ENCODE measurements at regions not wholly inside any gene's neighbourhood (a gene's known extent, or its start where the extent isn't known, plus 50 kb on each side); places are given as distances from the start of the nearest gene placed in this dataset.

- Histone ChIP-seq H3K4me3 (ENCODE audit: low read length) (no peak overlapping the region), H3K27me3 (replicated peaks; ENCODE audit: insufficient read depth, low read length) (no peaks in the 10 kb centered on the region), H2AFZ (ENCODE audit: low read length) (no peak overlapping the region), H3K9me2 (replicated peaks; ENCODE audit: insufficient read depth, low read length) (no peaks in the 10 kb centered on the region), H3K79me2 (ENCODE audit: low read length) (no peaks in the 10 kb centered on the region), H3K9ac (ENCODE audit: low read length) (no peak overlapping the region), H3F3A (ENCODE audit: insufficient read depth, low read length) (no peaks in the 10 kb centered on the region), H3K9me3 (replicated peaks; ENCODE audit: insufficient read depth, low read length) (no peaks in the 10 kb centered on the region), H3K4me1 (ENCODE audit: low read length) (no peaks in the 10 kb centered on the region), H4K20me1 (ENCODE audit: insufficient read depth, low read length) (no peaks in the 10 kb centered on the region), H3K27ac (ENCODE audit: low read length) (no peak overlapping the region), H3K36me3 (replicated peaks; ENCODE audit: insufficient read depth, low read length) (no peaks in the 10 kb centered on the region), H3K4me2 (ENCODE audit: low read depth, low read length) (no peak overlapping the region)
- DNase-seq, result no peak
- TF ChIP-seq CTCF (IDR thresholded peaks at IDR 0.05; ENCODE audit: low read length) (no peak), EZH2phosphoT487 (IDR thresholded peaks at IDR 0.05; ENCODE audit: low read length) (no peak), EZH2 (optimal IDR thresholded peaks at IDR 0.05; ENCODE audit: low read depth, low read length) (no peak)
Observed at GRCh38 chr2:128442053-128442751, 123.5 kb upstream of the HS6ST1 start.

DNA sequence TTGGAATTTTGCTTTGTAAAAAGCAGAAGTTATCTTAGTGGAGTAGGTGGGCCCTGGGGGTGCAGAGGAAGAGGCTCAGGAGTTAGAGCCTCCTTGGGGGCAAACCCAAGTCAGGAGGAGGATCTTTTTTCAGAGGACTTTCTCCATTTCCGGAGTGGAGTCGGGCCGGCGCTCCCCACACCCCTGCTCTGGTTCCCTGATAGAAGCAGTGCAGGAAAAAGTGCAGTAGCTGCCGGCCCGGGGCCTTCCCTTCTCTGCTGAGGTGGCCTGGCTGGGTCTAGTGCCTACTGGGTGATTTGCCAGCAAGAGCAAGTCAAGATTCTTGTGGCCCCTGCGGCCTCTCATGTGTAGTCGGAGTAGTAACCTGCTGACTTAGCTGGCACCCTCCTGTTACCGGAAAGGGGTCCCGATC lies 124.2 kb upstream of the HS6ST1 start:
- no peaks in the 10 kb centered on the region for H3K4me1 ChIP-seq (ENCODE audit: low read length)
- no peaks in the 10 kb centered on the region for H3K79me2 ChIP-seq (ENCODE audit: low read length)
- H3K27ac ChIP-seq (ENCODE audit: low read length), result no peak overlapping the region
- H3K36me3 ChIP-seq (replicated peaks; ENCODE audit: insufficient read depth, low read length), result no peaks in the 10 kb centered on the region
- no peaks in the 10 kb centered on the region for H3K9me2 ChIP-seq (replicated peaks; ENCODE audit: insufficient read depth, low read length)
- H2AFZ ChIP-seq (ENCODE audit: low read length), result no peak overlapping the region
- no peaks in the 10 kb centered on the region for H3K27me3 ChIP-seq (replicated peaks; ENCODE audit: insufficient read depth, low read length)
- no peak for DNase-seq
- no peaks in the 10 kb centered on the region for H3F3A ChIP-seq (ENCODE audit: insufficient read depth, low read length)
- H3K4me3 ChIP-seq (ENCODE audit: low read length), result no peak overlapping the region
- H3K9me3 ChIP-seq (replicated peaks; ENCODE audit: insufficient read depth, low read length), result no peaks in the 10 kb centered on the region
- TF ChIP-seq CTCF (IDR thresholded peaks at IDR 0.05; ENCODE audit: low read length) (no peak), EZH2 (optimal IDR thresholded peaks at IDR 0.05; ENCODE audit: low read depth, low read length) (no peak), EZH2phosphoT487 (IDR thresholded peaks at IDR 0.05; ENCODE audit: low read length) (no peak)
- H3K4me2 ChIP-seq (ENCODE audit: low read depth, low read length), result no peak overlapping the region
- H3K9ac ChIP-seq (ENCODE audit: low read length), result no peak overlapping the region
- no peaks in the 10 kb centered on the region for H4K20me1 ChIP-seq (ENCODE audit: insufficient read depth, low read length)

DNA sequence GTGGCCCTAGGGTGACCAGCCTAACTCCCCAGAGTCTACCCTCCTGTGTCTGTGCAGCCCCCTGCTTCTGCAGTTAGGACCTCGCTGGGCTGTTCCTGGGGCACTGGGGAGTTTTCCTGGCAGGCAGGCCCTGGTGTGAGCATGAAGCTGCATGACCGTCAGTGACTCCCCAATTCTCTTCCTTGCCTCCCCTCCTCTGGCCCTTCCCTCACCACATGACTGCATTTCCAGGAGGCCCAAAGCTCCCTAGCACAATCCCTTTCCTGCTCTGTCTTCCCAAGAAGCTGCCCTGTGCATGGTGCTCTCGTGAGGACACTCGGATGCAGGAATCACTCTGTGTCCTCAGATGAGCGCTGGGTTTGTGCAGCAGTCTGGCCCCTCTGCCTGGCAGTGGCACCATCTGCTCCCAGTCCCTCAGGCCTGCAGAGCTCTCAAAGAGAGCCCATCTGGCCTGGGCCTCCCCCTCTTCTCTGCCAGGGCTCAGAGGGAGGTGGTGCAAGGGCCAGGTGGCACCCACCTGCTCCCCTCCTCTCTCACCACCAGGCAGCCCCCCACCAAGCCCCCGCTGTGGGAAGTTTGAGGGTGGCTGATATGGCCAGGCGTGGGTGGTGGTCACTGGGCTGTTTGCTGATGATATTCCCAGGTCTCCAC lies 125.6 kb upstream of the HS6ST1 start:
- Histone ChIP-seq H3K9me3 (replicated peaks; ENCODE audit: insufficient read depth, low read length) (no peaks in the 10 kb centered on the region), H4K20me1 (ENCODE audit: insufficient read depth, low read length) (no peaks in the 10 kb centered on the region), H3K27me3 (replicated peaks; ENCODE audit: insufficient read depth, low read length) (no peaks in the 10 kb centered on the region), H3K4me2 (ENCODE audit: low read depth, low read length) (no peak overlapping the region), H3K36me3 (replicated peaks; ENCODE audit: insufficient read depth, low read length) (no peaks in the 10 kb centered on the region), H3K4me1 (ENCODE audit: low read length) (no peaks in the 10 kb centered on the region), H2AFZ (ENCODE audit: low read length) (no peak overlapping the region), H3K27ac (ENCODE audit: low read length) (no peak overlapping the region), H3K4me3 (ENCODE audit: low read length) (no peak overlapping the region), H3K79me2 (ENCODE audit: low read length) (no peaks in the 10 kb centered on the region), H3K9ac (ENCODE audit: low read length) (no peak overlapping the region), H3F3A (ENCODE audit: insufficient read depth, low read length) (no peaks in the 10 kb centered on the region), H3K9me2 (replicated peaks; ENCODE audit: insufficient read depth, low read length) (no peaks in the 10 kb centered on the region)
- TF ChIP-seq CTCF (IDR thresholded peaks at IDR 0.05; ENCODE audit: low read length), result no peak
- no peak for TF ChIP-seq EZH2 (optimal IDR thresholded peaks at IDR 0.05; ENCODE audit: low read depth, low read length)
- TF ChIP-seq EZH2phosphoT487 (IDR thresholded peaks at IDR 0.05; ENCODE audit: low read length), result no peak
- DNase-seq, result no peak
